A549 (cell line): ENCODE measurements at regions not wholly inside any gene's neighbourhood (a gene's known extent, or its start where the extent isn't known, plus 50 kb on each side); places are given as distances from the start of the nearest gene placed in this dataset.
A peak's percentile ranks its signal among the peaks of the same experiment; 100 is the strongest.

Experiments used
- ATAC-seq, 2 experiments: fragments of 200-7000 bp in 1 of 2; fragments of >200 bp in 1 of 2; cut with Nextera tagmentation in 1 of 2; cut with Tn5 transposase in 1 of 2; 3 replicates each; pipeline versions ENCODE4 v1.8.0 to v1.9.1; 2018 to 2020; ENCODE audit warnings: mild to moderate bottlenecking in 1 of 2, moderate library complexity in 1 of 2
- CTCF ChIA-PET: fragments of 300-600 bp; sonication (Branson Sonifier 250); formaldehyde crosslinking; extraction: SDS; loops from one replicate; lab custom pipeline; 2021; ENCODE audit warnings: antibody characterized with exemption, inconsistent platforms; lab: Yijun Ruan, JAX
- POLR2A ChIA-PET: fragments of 350-600 bp; formaldehyde crosslinking; extraction: SDS; loops from one replicate; lab custom pipeline; 2021; ENCODE audit warnings: antibody characterized with exemption, inconsistent platforms; lab: Yijun Ruan, JAX
- DNase-seq, 2 experiments: peaks; one replicate each; pipeline versions ENCODE4 v3.0.0 to v3.0.0-alpha.2; 2011 to 2016; ENCODE audit warnings: low read depth in 1 of 2, low spot score in 1 of 2
- FAIRE-seq: peaks from 2 replicates; lab custom pipeline; 2011; peaks lifted over from hg19 to GRCh38; lab: Jason Lieb, UNC
- H3K27ac ChIP-seq, 2 experiments: fragments of >200 bp; sonication (Bioruptor Twin); formaldehyde crosslinking; 3 replicates each; pipeline ENCODE4 v1.5.1; 2016 to 2017
- H3K4me1 ChIP-seq: fragments of >200 bp; sonication (Bioruptor Twin); formaldehyde crosslinking; 3 replicates; pipeline ENCODE4 v1.6.1; 2016
- H3K4me2 ChIP-seq: fragments of >200 bp; sonication (Bioruptor Twin); formaldehyde crosslinking; 3 replicates; pipeline ENCODE4 v1.6.1; 2016
- H3K4me3 ChIP-seq: fragments of >200 bp; sonication (Bioruptor Twin); formaldehyde crosslinking; 3 replicates; pipeline ENCODE4 v1.5.1; 2016
- H3K9me3 ChIP-seq: fragments of >200 bp; sonication (Bioruptor Twin); formaldehyde crosslinking; 3 replicates; pipeline ENCODE4 v1.6.1; 2016
- ATOH8 ChIP-seq: fragments of 250-450 bp; sonication (Bioruptor Pico); IDR thresholded peaks from 2 replicates; pipeline ENCODE4 v1.5.0; 2020; ENCODE audit warnings: low read depth, mild to moderate bottlenecking, moderate library complexity
- CBX2 ChIP-seq: fragments of 200-600 bp; sonication (generic); IDR thresholded peaks from 2 replicates; pipeline ENCODE4 v1.6.1; 2016; ENCODE audit warnings: low read depth, mild to moderate bottlenecking, borderline replicate concordance
- CHD4 ChIP-seq: fragments of 200-600 bp; sonication (generic); IDR thresholded peaks from 2 replicates; pipeline ENCODE4 v1.6.1; 2016; ENCODE audit warnings: antibody characterized with exemption, mild to moderate bottlenecking, borderline replicate concordance
- E2F6 ChIP-seq: IDR thresholded peaks from 2 replicates; pipeline ENCODE4 v1.6.1; 2012; ENCODE audit warnings: low read depth, borderline replicate concordance
- ELK1 ChIP-seq: fragments of 150-350 bp; IDR thresholded peaks from 2 replicates; pipeline ENCODE4 v1.6.1; 2014; ENCODE audit warnings: low read depth, mild to moderate bottlenecking, low read length
- EP300 ChIP-seq, 2 experiments: fragments of >200 bp; sonication (Bioruptor Twin); formaldehyde crosslinking; IDR thresholded peaks; 2 replicates in 1 of 2; 3 replicates in 1 of 2; pipeline ENCODE4 v1.6.1; 2016 to 2017
- ESRRA ChIP-seq: fragments of 150-350 bp; IDR thresholded peaks from 2 replicates; pipeline ENCODE4 v1.6.1; 2014; ENCODE audit warnings: mild to moderate bottlenecking, low read length, borderline replicate concordance
- FOSB ChIP-seq: fragments of 250-450 bp; sonication (Bioruptor Pico); IDR thresholded peaks from 2 replicates; pipeline ENCODE4 v1.5.0; 2020; ENCODE audit warnings: mild to moderate bottlenecking, moderate library complexity
- FOSL2 ChIP-seq, 2 experiments: fragments of 450-650 bp in 1 of 2; fragments of >200 bp in 1 of 2; sonication (Bioruptor Twin) in 1 of 2; formaldehyde crosslinking; IDR thresholded peaks; 2 replicates each; pipeline versions ENCODE4 v1.5.0 to v1.6.1; 2016 to 2020; ENCODE audit warnings: mild to moderate bottlenecking in 1 of 2, moderate library complexity in 1 of 2
- GATA3 ChIP-seq: IDR thresholded peaks from 2 replicates; pipeline ENCODE4 v1.6.1; 2012; ENCODE audit warnings: borderline replicate concordance
- HDAC2 ChIP-seq: fragments of 200-600 bp; sonication (generic); IDR thresholded peaks from 2 replicates; pipeline ENCODE4 v1.6.1; 2016
- HOXA7 ChIP-seq: fragments of 250-450 bp; sonication (Bioruptor Pico); IDR thresholded peaks from 2 replicates; pipeline ENCODE4 v1.5.0; 2020; ENCODE audit warnings: mild to moderate bottlenecking, moderate library complexity
- HOXB5 ChIP-seq: fragments of 250-450 bp; sonication (Bioruptor Pico); IDR thresholded peaks from 2 replicates; pipeline ENCODE4 v1.5.0; 2020; ENCODE audit warnings: mild to moderate bottlenecking, moderate library complexity
- KDM1A ChIP-seq: fragments of 200-600 bp; sonication (generic); IDR thresholded peaks from 2 replicates; pipeline ENCODE4 v1.6.1; 2016; ENCODE audit warnings: low read depth, mild to moderate bottlenecking
- KDM5A ChIP-seq: fragments of 200-600 bp; sonication (generic); IDR thresholded peaks from 2 replicates; pipeline ENCODE4 v1.6.1; 2016; ENCODE audit warnings: antibody characterized with exemption, mild to moderate bottlenecking
- MAX ChIP-seq: IDR thresholded peaks from 2 replicates; pipeline ENCODE4 v1.6.1; 2012
- MAZ ChIP-seq: fragments of 150-350 bp; IDR thresholded peaks from 2 replicates; pipeline ENCODE4 v1.6.1; 2014; ENCODE audit warnings: antibody characterized with exemption, low read depth, low read length, borderline replicate concordance
- NPAS2 ChIP-seq: fragments of 250-450 bp; sonication (Bioruptor Pico); IDR thresholded peaks from 2 replicates; pipeline ENCODE4 v1.8.0; 2022; ENCODE audit warnings: mild to moderate bottlenecking, moderate library complexity, borderline replicate concordance
- NR3C1 ChIP-seq: fragments of >200 bp; sonication (Bioruptor Twin); formaldehyde crosslinking; IDR thresholded peaks from 3 replicates; pipeline ENCODE4 v1.6.1; 2017
- POLR2A ChIP-seq: IDR thresholded peaks from 2 replicates; pipeline ENCODE4 v1.6.1; 2012; ENCODE audit warnings: mild to moderate bottlenecking, low read length
- RCOR1 ChIP-seq: fragments of 150-350 bp; IDR thresholded peaks from 2 replicates; pipeline ENCODE4 v1.6.1; 2014; ENCODE audit warnings: antibody characterized with exemption, low read length, low read depth
- RFX5 ChIP-seq: fragments of 450-650 bp; IDR thresholded peaks from 2 replicates; pipeline ENCODE4 v1.7.1; 2014; ENCODE audit warnings: antibody characterized with exemption, mild to moderate bottlenecking, moderate library complexity
- RNF2 ChIP-seq: fragments of 200-600 bp; sonication (generic); IDR thresholded peaks from 2 replicates; pipeline ENCODE4 v1.6.1; 2016; ENCODE audit warnings: low read depth, mild to moderate bottlenecking, antibody characterized with exemption, moderate library complexity, borderline replicate concordance
- TFCP2L1 ChIP-seq: fragments of 250-450 bp; sonication (Bioruptor Pico); IDR thresholded peaks from 2 replicates; pipeline ENCODE4 v1.5.0; 2021; ENCODE audit warnings: mild to moderate bottlenecking
- TP53 ChIP-seq: fragments of 250-450 bp; sonication (Bioruptor Pico); IDR thresholded peaks from 2 replicates; pipeline ENCODE4 v1.5.0; 2021; ENCODE audit warnings: mild to moderate bottlenecking, moderate library complexity
- ZC3H11A ChIP-seq: fragments of 450-650 bp; IDR thresholded peaks from 2 replicates; pipeline ENCODE4 v1.6.1; 2014; ENCODE audit warnings: antibody characterized with exemption, mild to moderate bottlenecking
- ZFP36 ChIP-seq: fragments of 450-650 bp; IDR thresholded peaks from 2 replicates; pipeline ENCODE4 v1.6.1; 2014; ENCODE audit warnings: borderline replicate concordance; ENCODE audit not compliant: partially characterized antibody
- ZNF302 ChIP-seq: fragments of 250-450 bp; sonication (Bioruptor Pico); IDR thresholded peaks from 2 replicates; pipeline ENCODE4 v1.9.0; 2021; ENCODE audit warnings: inconsistent platforms, mild to moderate bottlenecking, moderate library complexity
- WGBS: methylation state at CpG from one replicate; pipeline ENCODE4 v1.1.6; 2017; ENCODE audit errors: missing lambda C conversion rate; 5-methylcytosine and 5-hydroxymethylcytosine counted together

GRCh38 chr15:88749699-88750098 lies 53.5 kb upstream of the ACAN start:
- no peak for ATAC-seq
- H3K4me3 ChIP-seq, result no peak overlapping the region
- 7% methylated on average over 2 of the region's 2 CpGs for WGBS
- CTCF ChIA-PET, result no interaction called here
- H3K27ac ChIP-seq, result no peak overlapping the region
- H3K9me3 ChIP-seq, result 0 out of 3 replicates have a peak, but pooled peaks cover 2% of the 10 kb centered on the region
- POLR2A ChIA-PET, result no interaction called here
- H3K4me2 ChIP-seq, result no peak overlapping the region
- TF ChIP-seq HDAC2, result no peak
- TF ChIP-seq NR3C1, result no peak
- TF ChIP-seq HOXA7 (CRISPR knock-in tag), result no peak
- TF ChIP-seq FOSB (CRISPR knock-in tag), result no peak
- no peak for TF ChIP-seq RCOR1
- no peak for TF ChIP-seq POLR2A
- TF ChIP-seq MAX, result no peak
- no peak for TF ChIP-seq MAZ
- no peak for TF ChIP-seq FOSL2 (IDR thresholded peaks at IDR 0.05)
- no peak for TF ChIP-seq FOSL2 (CRISPR knock-in tag; IDR thresholded peaks at IDR 0.05)
- TF ChIP-seq ELK1, result no peak
- no peak for TF ChIP-seq RFX5
- no peak for TF ChIP-seq KDM5A
- no peak for TF ChIP-seq RNF2
- TF ChIP-seq, all 56 proteins: peak for 0
- FAIRE-seq (peak; percentile 32), DNase-seq (peak in 1 of 2 experiments; percentile 18)
- H3K4me1 ChIP-seq, result no peaks in the 10 kb centered on the region

GRCh38 chr15:88752501-88752900 lies 50.7 kb upstream of the ACAN start:
- POLR2A ChIA-PET, result no interaction called here

GRCh38 chr15:88752951-88753350 lies 50.3 kb upstream of the ACAN start:
- H3K27ac ChIP-seq, result no peak overlapping the region
- H3K4me2 ChIP-seq, result no peak overlapping the region
- ChIA-PET CTCF (interaction anchor here (0.7 to 1.6 kb wide), 3 partner anchors 14 to 36 kb away, joined by 3 to 6 read pairs (median 4); no protein-coding TSS in a partner anchor), POLR2A (no interaction called here)
- TF ChIP-seq KDM1A, result no peak
- TF ChIP-seq ZNF302 (CRISPR knock-in tag), result no peak
- TF ChIP-seq ATOH8, result no peak
- no peak for TF ChIP-seq ESRRA
- no peak for TF ChIP-seq FOSL2 (IDR thresholded peaks at IDR 0.05)
- TF ChIP-seq FOSL2 (CRISPR knock-in tag; IDR thresholded peaks at IDR 0.05), result no peak
- TF ChIP-seq CBX2, result no peak
- no peak for TF ChIP-seq EP300 (IDR thresholded peaks at IDR 0.05)
- TF ChIP-seq NPAS2 (CRISPR knock-in tag), result no peak
- TF ChIP-seq TFCP2L1 (CRISPR knock-in tag), result no peak
- TF ChIP-seq GATA3, result no peak
- ATAC-seq, result no peak
- no peaks in the 10 kb centered on the region for H3K4me1 ChIP-seq
- H3K9me3 ChIP-seq, result 0 out of 3 replicates have a peak, but pooled peaks cover 5% of the 10 kb centered on the region
- FAIRE-seq, result no peak
- DNase-seq, result no peak
- H3K4me3 ChIP-seq, result no peak overlapping the region

More at GRCh38 chr15:88752501-88752900, 50.7 kb upstream of the ACAN start:
- FAIRE-seq (no peak), DNase-seq (no peak)
- H3K4me3 ChIP-seq, result no peak overlapping the region
- no peak for TF ChIP-seq GATA3
- no peak for TF ChIP-seq TP53 (CRISPR knock-in tag)
- TF ChIP-seq ZC3H11A, result no peak
- TF ChIP-seq HOXB5 (CRISPR knock-in tag), result no peak
- no peak for TF ChIP-seq E2F6
- no peak for TF ChIP-seq CBX2
- no peak for TF ChIP-seq RNF2
- TF ChIP-seq KDM5A, result no peak
- TF ChIP-seq ZFP36, result no peak
- no peak for TF ChIP-seq CHD4
- no peak for TF ChIP-seq HDAC2
- TF ChIP-seq, all 56 proteins: peak for 0
- peak in 1 of 2 experiments; percentile 39; a peak in 2 of 6 replicates for ATAC-seq
- 0 out of 3 replicates have a peak, but pooled peaks cover 5% of the 10 kb centered on the region for H3K9me3 ChIP-seq
- no peaks in the 10 kb centered on the region for H3K4me1 ChIP-seq
- WGBS, result 17% methylated on average over 5 of the region's 5 CpGs
- CTCF ChIA-PET, result interaction anchor here (0.7 kb wide), 1 partner anchor 14 kb away, joined by 4 read pairs; no protein-coding TSS in a partner anchor
- no peak overlapping the region for H3K27ac ChIP-seq
- no peak overlapping the region for H3K4me2 ChIP-seq
